ENCODE measurements at regions not wholly inside any gene's neighbourhood (a gene's known extent, or its start where the extent isn't known, plus 50 kb on each side); places are given as distances from the start of the nearest gene placed in this dataset.

DNA sequence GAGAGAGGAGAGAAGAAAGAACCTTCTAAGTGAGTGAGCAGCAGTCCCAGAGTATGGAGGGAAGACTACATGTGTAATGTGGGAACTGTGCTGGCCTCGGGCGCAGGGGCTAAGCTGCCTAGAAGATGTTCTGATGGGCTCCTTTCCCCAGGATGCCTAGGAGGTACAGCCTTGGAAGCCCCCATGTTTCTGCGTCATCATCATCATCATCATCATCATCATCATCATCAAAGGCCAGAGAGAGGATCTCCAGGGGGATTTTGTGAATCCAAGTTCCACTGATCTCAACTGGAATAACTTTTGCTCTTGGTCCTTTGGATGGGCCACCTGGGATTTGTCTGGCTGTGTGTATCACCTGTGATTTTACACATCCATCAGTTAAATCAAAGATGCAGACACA lies 86.0 kb downstream of the BUB3 start:
- Histone ChIP-seq H3K56ac (replicated peaks; ENCODE audit: insufficient read length, low read depth, low read length) (no peak overlapping the region), H4K8ac (ENCODE audit: extremely low read depth, insufficient read depth, low read length) (no peak overlapping the region), H3K27me3 (replicated peaks in 1 of 4; ENCODE audit: control insufficient read depth in 3 of 4, extremely low read depth in 1 of 4, insufficient read depth in 3 of 4, low read length in 3 of 4) (no peaks in the 10 kb centered on the region), H2BK12ac (ENCODE audit: low read depth, low read length) (no peak overlapping the region), H4K20me1 (replicated peaks in 1 of 2; ENCODE audit: control insufficient read depth in 1 of 2, insufficient read depth in 2 of 2, low read length in 2 of 2) (no peaks in the 10 kb centered on the region), H3K36me3 (ENCODE audit: control insufficient read depth in 2 of 4, insufficient read depth in 4 of 4, low read length in 3 of 4) (no peaks in the 10 kb centered on the region), H3K18ac (ENCODE audit: extremely low read depth, low read length) (no peak overlapping the region), H2BK5ac (ENCODE audit: low read depth, low read length) (no peak overlapping the region), H3K9me3 (ENCODE audit: insufficient read depth in 2 of 2, low read depth in 1 of 2, low read length in 1 of 2) (no peaks in the 10 kb centered on the region), H3K4me1 (replicated peaks in 1 of 4; ENCODE audit: control insufficient read depth in 3 of 4, insufficient read depth in 4 of 4, low read length in 3 of 4) (no peaks in the 10 kb centered on the region), H2AFZ (ENCODE audit: low read length) (no peak overlapping the region), H2BK120ac (replicated peaks; ENCODE audit: low read depth, low read length) (no peak overlapping the region), H4K91ac (replicated peaks; ENCODE audit: insufficient read length, low read length) (no peak overlapping the region), H3K23ac (ENCODE audit: insufficient read length) (no peak overlapping the region), H3K27ac (ENCODE audit: low read depth, low read length) (no peak overlapping the region), H2BK20ac (ENCODE audit: low read length) (no peak overlapping the region), H2BK15ac (ENCODE audit: low read length) (no peak overlapping the region), H3K79me1 (ENCODE audit: low read depth, low read length) (no peaks in the 10 kb centered on the region), H3K14ac (ENCODE audit: insufficient read length) (no peak overlapping the region), H3K9ac (replicated peaks in 1 of 4; ENCODE audit: extremely low read depth in 1 of 4, low read depth in 3 of 4, low read length in 3 of 4) (no peak overlapping the region), H3K4ac (replicated peaks; ENCODE audit: insufficient read length, low read depth, low read length) (no peak overlapping the region), H3K79me2 (ENCODE audit: control insufficient read depth in 1 of 2, insufficient read depth in 2 of 2, low read length in 2 of 2) (no peaks in the 10 kb centered on the region), H2AK5ac (ENCODE audit: low read depth, low read length) (no peak overlapping the region), H3K4me3 (ENCODE audit: extremely low read depth in 1 of 4, insufficient read depth in 2 of 4, low read depth in 3 of 4, low read length in 4 of 4) (no peak overlapping the region), H4K5ac (ENCODE audit: insufficient read length, low read depth, low read length) (no peak overlapping the region), H3K4me2 (ENCODE audit: insufficient read depth in 1 of 2, low read depth in 2 of 2, low read length in 2 of 2) (no peak overlapping the region), H3K23me2 (ENCODE audit: low read depth, low read length) (no peaks in the 10 kb centered on the region)
- DNase-seq (ENCODE audit: low read depth in 1 of 2, low spot score in 2 of 2) (no peak), FAIRE-seq (no peak)
- WGBS, 2 experiments (ENCODE audit: extremely low coverage in 1 of 2, insufficient coverage in 1 of 2, insufficient read length in 1 of 2, insufficient replicate concordance in 2 of 2, low coverage in 1 of 2, low lambda C conversion rate in 2 of 2, missing lambda C conversion rate in 1 of 2) = 76% methylated on average over 3 of the region's 3 CpGs; no CpG with 5 or more reads in 1 of the 2 experiments
- ChIA-PET POLR2A (ENCODE audit: partially characterized antibody) (no interaction called here), CTCF (ENCODE audit: partially characterized antibody) (interaction anchor here (4.9 kb wide), 1 partner anchor 8 kb away, joined by 31 read pairs; no protein-coding TSS in a partner anchor)
- no peak for TF ChIP-seq GABPA (IDR thresholded peaks at IDR 0.05; ENCODE audit: borderline replicate concordance, insufficient read depth, low read length)
- TF ChIP-seq RNF2 (IDR thresholded peaks at IDR 0.05; ENCODE audit: borderline replicate concordance, low read depth, low read length, missing control alignments, poor library complexity, severe bottlenecking) = no peak
- no peak for TF ChIP-seq CEBPB (IDR thresholded peaks at IDR 0.05; ENCODE audit: low read depth, low read length)
- no peak for TF ChIP-seq KDM4A (IDR thresholded peaks at IDR 0.05; ENCODE audit: low read depth, low read length, severe bottlenecking)
- no peak for TF ChIP-seq SAP30 (IDR thresholded peaks at IDR 0.05; ENCODE audit: insufficient read depth, insufficient replicate concordance, low read length)
- no peak for TF ChIP-seq SIRT6 (IDR thresholded peaks at IDR 0.05; ENCODE audit: low read length)
- TF ChIP-seq TCF12 (IDR thresholded peaks at IDR 0.05; ENCODE audit: low read depth, low read length) = no peak
- no peak for TF ChIP-seq RFX5 (IDR thresholded peaks at IDR 0.05; ENCODE audit: borderline replicate concordance, low read depth, low read length)

All from H1 (cell line).